Endodermal cell (in vitro differentiated cells): ENCODE measurements at regions not wholly inside any gene's neighbourhood (a gene's known extent, or its start where the extent isn't known, plus 50 kb on each side); places are given as distances from the start of the nearest gene placed in this dataset.

Experiments used
- DNase-seq: peaks from one replicate; pipeline ENCODE4 v3.0.0-alpha.2; 2017
- H3K27ac ChIP-seq: 2 replicates; pipeline ENCODE4 v1.5.1; 2013; ENCODE audit warnings: mild to moderate bottlenecking, low read depth, low read length, moderate library complexity
- H3K27me3 ChIP-seq: 2 replicates; pipeline ENCODE4 v1.6.1; 2013; ENCODE audit warnings: mild to moderate bottlenecking, low read length, moderate library complexity; ENCODE audit not compliant: insufficient read depth, control insufficient read depth, poor library complexity, severe bottlenecking
- H3K36me3 ChIP-seq: 2 replicates; pipeline ENCODE4 v1.7.0; 2013; ENCODE audit warnings: mild to moderate bottlenecking, low read length, moderate library complexity; ENCODE audit not compliant: control insufficient read depth, insufficient read depth
- H3K4me1 ChIP-seq: one replicate; pipeline ENCODE4 v1.7.0; 2013; ENCODE audit warnings: low read length; ENCODE audit not compliant: control insufficient read depth, insufficient read depth
- H3K4me3 ChIP-seq: 2 replicates; pipeline ENCODE4 v1.5.1; 2013; ENCODE audit warnings: mild to moderate bottlenecking, low read length, moderate library complexity
- H3K9ac ChIP-seq: 2 replicates; pipeline ENCODE4 v1.6.1; 2013; ENCODE audit warnings: mild to moderate bottlenecking, low read length, moderate library complexity; ENCODE audit not compliant: poor library complexity, severe bottlenecking; ENCODE audit errors: extremely low read depth
- H3K9me3 ChIP-seq: 2 replicates; pipeline ENCODE4 v1.6.1; 2013; ENCODE audit warnings: mild to moderate bottlenecking, low read length, moderate library complexity; ENCODE audit not compliant: control insufficient read depth
- H3K27ac Mint-ChIP-seq: 2 replicates; pipeline ENCODE4 v1.8.0; 2020; ENCODE audit warnings: mixed read lengths
- H3K27me3 Mint-ChIP-seq: 2 replicates; pipeline ENCODE4 v1.8.0; 2021; ENCODE audit warnings: mild to moderate bottlenecking, mixed read lengths; ENCODE audit not compliant: insufficient read depth
- H3K36me3 Mint-ChIP-seq: 2 replicates; pipeline ENCODE4 v1.8.0; 2020; ENCODE audit warnings: low read depth, mixed read lengths
- H3K4me1 Mint-ChIP-seq: 2 replicates; pipeline ENCODE4 v1.8.0; 2020; ENCODE audit warnings: mixed read lengths
- H3K4me3 Mint-ChIP-seq: 2 replicates; pipeline ENCODE4 v1.8.0; 2020; ENCODE audit warnings: mild to moderate bottlenecking, moderate library complexity, mixed read lengths
- H3K9me3 Mint-ChIP-seq: 2 replicates; pipeline ENCODE4 v1.8.0; 2020; ENCODE audit warnings: mild to moderate bottlenecking, mixed read lengths
- CTCF ChIP-seq: fragments of 200-600 bp; sonication (generic); conservative IDR thresholded peaks from 2 replicates; pipeline ENCODE4 v1.5.0; 2021; ENCODE audit warnings: antibody characterized with exemption, mild to moderate bottlenecking
- WGBS, 2 experiments: methylation state at CpG; one replicate each; pipeline versions ENCODE4 v1.1.5 to v1.1.7; 2013; ENCODE audit warnings: missing lambda C conversion rate in 2 of 2, mixed read lengths in 1 of 2; ENCODE audit not compliant: insufficient coverage in 1 of 2, insufficient read length in 1 of 2; 5-methylcytosine and 5-hydroxymethylcytosine counted together

GRCh38 chr12:115871714-115872113 lies 405.8 kb downstream of the MED13L start:
- no peaks in the 10 kb centered on the region for H3K4me1 ChIP-seq
- peak; percentile 78 for TF ChIP-seq CTCF
- Mint-ChIP-seq H3K27me3 (no peaks in the 10 kb centered on the region), H3K4me3 (no peak overlapping the region), H3K27ac (peak overlapping the region; percentile 77), H3K36me3 (no peaks in the 10 kb centered on the region), H3K9me3 (no peaks in the 10 kb centered on the region), H3K4me1 (peaks cover 27% of the 10 kb centered on the region)
- 69 to 76% methylated on average over 3 of the region's 3 CpGs for WGBS, 2 experiments
- H3K27ac ChIP-seq = no peak overlapping the region
- H3K27me3 ChIP-seq = no peaks in the 10 kb centered on the region
- H3K9ac ChIP-seq = no peak overlapping the region
- DNase-seq = peak; percentile 88
- no peak overlapping the region for H3K4me3 ChIP-seq
- H3K36me3 ChIP-seq = no peaks in the 10 kb centered on the region
- H3K9me3 ChIP-seq = no peaks in the 10 kb centered on the region

DNA sequence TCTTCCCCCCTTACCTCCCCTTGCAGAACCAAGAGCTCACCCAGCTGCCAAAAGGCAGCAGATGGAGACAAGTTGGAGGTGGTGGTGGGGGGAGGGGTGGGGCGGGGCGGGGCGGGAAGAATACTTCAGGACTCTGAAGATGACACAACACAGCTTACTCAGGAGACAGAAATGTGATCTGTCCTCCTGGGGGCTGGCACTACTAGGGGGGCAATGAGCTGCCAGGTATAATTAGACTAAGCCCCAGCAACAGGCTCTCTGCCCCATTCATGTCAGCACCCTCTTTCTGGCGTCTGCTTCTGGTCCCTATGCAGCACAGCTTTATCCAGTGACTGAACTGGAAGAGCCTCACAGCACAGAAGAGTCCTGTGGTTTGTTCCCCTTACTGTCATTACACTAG lies 407.0 kb downstream of the MED13L start:
- H3K27me3 ChIP-seq = no peaks in the 10 kb centered on the region
- H3K4me1 Mint-ChIP-seq = peaks cover 27% of the 10 kb centered on the region
- H3K9ac ChIP-seq = no peak overlapping the region
- H3K9me3 Mint-ChIP-seq = no peaks in the 10 kb centered on the region
- no peak overlapping the region for H3K4me3 Mint-ChIP-seq
- no peak overlapping the region for H3K27ac Mint-ChIP-seq
- TF ChIP-seq CTCF = no peak
- H3K36me3 Mint-ChIP-seq = no peaks in the 10 kb centered on the region
- H3K27ac ChIP-seq = no peak overlapping the region
- H3K4me3 ChIP-seq = no peak overlapping the region
- H3K36me3 ChIP-seq = no peaks in the 10 kb centered on the region
- no peaks in the 10 kb centered on the region for H3K4me1 ChIP-seq
- H3K27me3 Mint-ChIP-seq = no peaks in the 10 kb centered on the region
- H3K9me3 ChIP-seq = no peaks in the 10 kb centered on the region
- WGBS, 2 experiments = 87 to 100% methylated on average over 1 of the region's 4 CpGs
- peak; percentile 64 for DNase-seq

DNA sequence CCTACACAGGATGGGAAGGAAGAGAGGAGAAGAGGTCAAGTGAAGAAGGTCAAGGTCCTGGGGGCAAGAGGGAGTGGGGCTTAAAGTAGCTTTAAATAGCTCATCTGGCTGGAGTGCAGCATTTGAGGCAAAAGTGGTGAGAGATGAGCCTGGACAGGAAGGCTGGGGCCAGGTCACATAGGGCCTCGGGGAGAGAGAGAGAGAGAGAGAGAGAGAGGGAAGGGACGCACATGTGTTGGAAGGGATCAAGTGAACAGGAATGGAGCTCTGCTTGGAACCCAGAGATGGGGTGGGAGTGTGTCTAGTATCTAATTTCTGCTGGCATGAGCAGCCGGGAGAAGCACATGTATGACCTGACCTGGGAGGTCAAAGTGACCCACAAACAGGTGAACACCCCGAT lies 407.5 kb downstream of the MED13L start:
- Histone ChIP-seq H3K4me3 (no peak overlapping the region), H3K27ac (no peak overlapping the region), H3K9me3 (no peaks in the 10 kb centered on the region), H3K9ac (no peak overlapping the region), H3K36me3 (no peaks in the 10 kb centered on the region), H3K27me3 (no peaks in the 10 kb centered on the region), H3K4me1 (no peaks in the 10 kb centered on the region)
- Mint-ChIP-seq H3K36me3 (no peaks in the 10 kb centered on the region), H3K27ac (peak overlapping the region; percentile 3), H3K27me3 (no peaks in the 10 kb centered on the region), H3K4me1 (peaks cover 27% of the 10 kb centered on the region), H3K4me3 (no peak overlapping the region), H3K9me3 (no peaks in the 10 kb centered on the region)
- no peak for TF ChIP-seq CTCF
- DNase-seq = no peak
- 92 to 96% methylated on average over 3 of the region's 4 CpGs for WGBS, 2 experiments
